HG02763 (cell line): ENCODE measurements at regions not wholly inside any gene's neighbourhood (a gene's known extent, or its start where the extent isn't known, plus 50 kb on each side); places are given as distances from the start of the nearest gene placed in this dataset.

Experiments
- ATAC-seq: cut with Tn5 transposase; IDR thresholded peaks from one replicate; pipeline ENCODE4 v1.9.1; 2021; ENCODE audit warnings: mild to moderate bottlenecking, moderate library complexity; ENCODE audit not compliant: unreplicated experiment

DNA sequence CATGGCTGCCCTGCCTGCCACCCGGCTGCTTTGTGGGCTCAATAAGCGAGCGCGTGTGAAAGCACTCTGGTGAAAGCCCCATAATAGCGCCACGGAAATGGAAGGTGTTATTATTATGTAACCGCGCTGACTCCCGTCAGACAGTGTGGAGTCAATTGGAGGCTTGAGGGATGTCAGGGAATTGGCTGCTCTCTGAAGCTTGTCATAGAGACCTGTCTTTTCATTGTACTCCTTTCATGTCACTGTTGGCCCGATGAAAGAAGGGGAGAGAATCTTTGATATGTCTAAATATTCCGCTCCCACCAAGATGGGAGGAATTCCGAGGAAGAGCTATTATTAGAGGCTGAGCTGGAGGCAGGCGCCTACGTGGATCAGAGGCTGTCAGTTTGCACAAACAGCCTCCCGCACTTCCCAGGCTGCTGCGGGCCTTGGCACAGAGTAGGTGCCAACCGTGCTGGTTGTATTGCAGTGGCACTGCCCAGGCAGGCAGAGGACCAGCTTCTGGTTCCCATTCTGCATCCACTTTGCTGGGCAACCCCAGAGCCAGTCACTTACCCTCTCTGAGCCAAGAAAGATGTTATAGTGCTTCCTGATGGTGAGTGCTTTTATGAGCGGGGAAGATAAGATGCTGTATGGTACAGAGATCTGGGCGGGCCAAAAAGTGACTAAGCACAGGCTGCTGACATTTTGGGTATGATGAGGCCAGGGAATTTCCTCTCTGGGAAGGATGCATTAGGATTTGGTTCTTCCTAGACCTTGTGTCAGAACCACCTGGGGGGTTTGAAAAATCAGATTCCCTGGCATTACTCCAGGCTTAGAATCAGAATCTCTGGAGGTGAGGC lies 151.4 kb downstream of the RPS24 start:
- ATAC-seq: no peak

DNA sequence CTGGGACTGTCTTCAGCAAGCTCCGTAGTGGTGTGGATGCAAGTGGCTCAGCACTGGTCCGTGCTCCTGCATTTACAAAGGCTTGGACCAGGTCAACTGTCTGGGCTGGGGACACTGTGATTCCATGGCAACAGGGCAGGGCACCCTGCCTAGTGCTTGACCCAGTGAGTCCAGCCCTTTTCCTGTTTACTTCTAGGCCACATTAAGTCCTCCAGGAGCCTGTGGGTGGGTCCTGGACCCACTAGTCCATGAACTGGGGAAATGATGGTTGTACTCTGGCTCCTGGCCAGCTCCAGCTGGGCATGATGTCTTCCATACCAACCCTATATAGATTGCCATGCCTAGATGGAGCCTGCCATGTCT lies 152.0 kb downstream of the RPS24 start:
- no peak for ATAC-seq

DNA sequence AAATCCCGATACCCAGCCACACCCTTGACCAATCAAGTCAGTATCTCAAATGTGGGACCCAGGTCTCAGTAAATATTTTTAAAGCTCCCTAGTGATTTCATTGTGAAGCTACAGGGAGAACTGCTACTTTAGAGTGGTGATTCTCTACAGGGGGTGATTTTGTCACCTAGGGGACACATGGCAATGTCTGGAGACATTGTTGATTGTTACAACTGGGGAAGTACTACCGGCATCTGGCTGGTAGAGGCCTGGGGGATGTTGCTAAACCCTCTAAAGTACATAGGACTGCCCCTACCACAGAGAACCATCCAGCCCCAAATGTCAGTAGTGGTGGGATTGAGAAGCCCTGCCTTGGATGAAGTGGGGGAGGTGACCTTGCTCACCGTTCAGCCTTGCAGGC lies 152.9 kb downstream of the RPS24 start:
- no peak for ATAC-seq

DNA sequence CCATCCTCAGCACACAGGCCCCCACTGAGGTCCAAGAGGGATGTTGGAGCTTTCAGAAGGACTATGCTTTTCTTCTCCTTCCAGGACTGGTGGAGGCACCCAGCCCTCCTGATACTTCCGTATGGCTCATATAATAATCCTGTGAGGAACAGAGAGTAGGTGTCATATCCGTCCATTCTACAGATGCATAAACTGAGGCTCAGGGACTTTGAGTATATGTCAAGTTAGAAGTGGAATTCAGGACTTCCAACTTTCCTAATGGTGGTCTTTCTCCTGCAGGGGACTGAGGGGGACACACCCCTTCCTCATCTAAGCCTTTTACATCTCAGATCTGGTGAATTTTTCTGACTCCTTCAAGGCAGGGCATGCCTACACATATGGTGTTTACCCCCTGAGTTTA lies 153.7 kb downstream of the RPS24 start:
- no peak for ATAC-seq

DNA sequence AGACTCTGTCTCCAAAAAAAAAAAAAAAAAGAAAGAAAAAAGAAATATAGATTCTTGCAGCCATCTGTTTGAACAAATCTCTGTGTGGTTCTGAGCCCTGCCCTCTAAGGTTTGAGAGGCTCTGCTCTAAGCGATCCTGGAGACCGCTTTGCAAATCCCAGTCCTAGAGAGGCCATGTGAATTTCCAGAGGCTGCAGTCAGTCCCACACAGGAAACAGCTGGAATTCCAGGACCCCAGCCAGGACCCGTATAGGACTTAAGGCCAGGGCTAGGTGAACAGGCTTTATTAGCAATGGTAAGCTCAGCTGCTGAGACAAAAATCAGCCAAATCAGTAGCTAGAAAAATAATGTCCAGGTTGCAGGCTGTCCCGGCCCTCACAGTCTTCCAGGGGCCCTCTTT lies 154.8 kb downstream of the RPS24 start:
- no peak for ATAC-seq

DNA sequence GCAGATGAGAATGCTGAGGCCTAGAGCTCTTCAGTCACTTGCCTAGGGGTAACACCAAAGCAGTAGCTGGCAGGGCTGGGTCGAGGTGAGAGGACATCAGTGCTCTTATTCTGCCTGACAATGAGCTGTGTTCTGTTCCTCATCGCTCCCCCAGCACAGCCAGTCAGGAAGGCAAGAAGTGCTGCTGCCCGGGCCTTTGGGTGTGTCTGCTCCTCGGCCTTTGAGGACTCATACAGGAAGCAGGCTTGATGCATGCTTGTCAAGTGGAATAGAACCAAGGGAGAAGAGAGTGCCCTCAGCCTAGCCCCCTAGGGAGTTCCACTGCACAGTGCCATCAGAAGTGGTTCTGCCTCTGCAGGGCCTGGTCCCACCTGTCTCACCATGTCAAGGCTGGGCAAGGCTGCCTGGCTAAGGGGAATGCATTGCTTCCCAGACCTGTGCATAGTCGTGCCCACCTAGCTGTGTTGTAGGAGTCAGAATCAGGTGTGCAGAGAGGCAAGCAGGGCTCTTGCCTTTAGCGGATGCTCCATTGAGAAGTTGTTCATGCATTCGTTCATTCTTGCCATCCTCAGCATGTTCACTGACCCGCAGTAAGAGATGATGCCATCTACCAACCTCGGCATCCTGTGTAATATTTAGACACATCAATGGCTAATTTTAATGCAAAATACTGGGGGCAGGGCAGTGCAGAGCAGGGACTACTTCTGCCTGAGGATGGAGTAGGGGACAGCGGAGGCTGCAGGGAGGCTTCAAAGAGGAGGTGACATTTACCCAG lies 156.6 kb downstream of the RPS24 start:
- no peak for ATAC-seq

DNA sequence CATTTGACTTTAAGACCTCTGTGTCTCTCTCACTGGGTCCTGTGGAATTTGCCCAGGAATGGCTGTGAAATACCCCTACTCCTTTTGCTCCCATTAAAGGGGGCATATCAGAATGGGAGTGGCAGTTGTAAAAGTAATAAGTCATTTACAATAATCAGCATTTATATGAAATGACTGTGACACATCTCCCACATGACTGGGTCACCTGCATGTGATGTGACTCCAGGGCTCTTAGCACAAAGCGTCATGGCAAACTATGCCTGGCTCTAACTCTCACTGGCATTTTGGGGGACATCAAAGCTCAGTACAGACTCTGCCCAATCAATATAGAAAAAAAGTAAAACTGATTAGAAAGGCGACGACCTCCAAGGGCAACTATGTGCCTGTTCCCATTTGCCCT lies 157.6 kb downstream of the RPS24 start:
- ATAC-seq: no peak

DNA sequence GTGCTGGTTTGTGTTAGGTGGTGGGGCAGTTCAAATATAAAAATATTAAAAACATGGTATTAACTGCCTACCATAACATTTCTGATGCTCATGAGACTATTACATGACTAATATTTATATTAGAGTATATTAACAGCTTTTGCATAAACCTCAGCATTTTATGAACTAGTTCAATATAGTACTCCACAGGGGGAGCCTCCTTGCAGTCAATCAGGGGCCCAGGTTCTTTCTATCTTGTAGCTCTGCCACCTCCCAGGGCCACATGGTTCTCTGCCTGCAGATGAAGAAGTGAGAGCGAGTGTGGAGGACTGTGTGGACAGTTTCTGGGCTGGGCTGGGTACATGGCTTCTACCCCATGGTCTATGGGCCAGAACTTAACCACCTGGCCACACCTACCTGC lies 159.5 kb downstream of the RPS24 start:
- no peak for ATAC-seq

DNA sequence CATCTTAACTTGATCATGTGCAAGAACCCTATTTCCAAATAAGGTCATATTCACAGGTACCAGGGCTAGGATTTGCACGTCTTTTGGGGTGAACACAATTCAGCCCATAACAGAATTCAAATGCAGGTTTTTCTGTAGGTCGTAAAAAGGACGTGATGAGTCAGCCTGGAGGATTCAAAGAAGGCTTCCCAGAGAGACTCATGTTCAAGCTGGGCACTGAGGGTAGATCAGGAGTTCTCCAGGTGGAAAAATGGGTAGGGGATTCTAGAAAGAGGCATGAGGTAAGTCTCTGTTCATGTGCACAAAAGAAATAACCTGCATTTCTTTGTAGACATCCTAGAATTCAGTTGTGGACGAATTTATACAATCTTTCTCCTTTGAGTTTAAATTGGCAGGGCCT lies 160.4 kb downstream of the RPS24 start:
- ATAC-seq: no peak

DNA sequence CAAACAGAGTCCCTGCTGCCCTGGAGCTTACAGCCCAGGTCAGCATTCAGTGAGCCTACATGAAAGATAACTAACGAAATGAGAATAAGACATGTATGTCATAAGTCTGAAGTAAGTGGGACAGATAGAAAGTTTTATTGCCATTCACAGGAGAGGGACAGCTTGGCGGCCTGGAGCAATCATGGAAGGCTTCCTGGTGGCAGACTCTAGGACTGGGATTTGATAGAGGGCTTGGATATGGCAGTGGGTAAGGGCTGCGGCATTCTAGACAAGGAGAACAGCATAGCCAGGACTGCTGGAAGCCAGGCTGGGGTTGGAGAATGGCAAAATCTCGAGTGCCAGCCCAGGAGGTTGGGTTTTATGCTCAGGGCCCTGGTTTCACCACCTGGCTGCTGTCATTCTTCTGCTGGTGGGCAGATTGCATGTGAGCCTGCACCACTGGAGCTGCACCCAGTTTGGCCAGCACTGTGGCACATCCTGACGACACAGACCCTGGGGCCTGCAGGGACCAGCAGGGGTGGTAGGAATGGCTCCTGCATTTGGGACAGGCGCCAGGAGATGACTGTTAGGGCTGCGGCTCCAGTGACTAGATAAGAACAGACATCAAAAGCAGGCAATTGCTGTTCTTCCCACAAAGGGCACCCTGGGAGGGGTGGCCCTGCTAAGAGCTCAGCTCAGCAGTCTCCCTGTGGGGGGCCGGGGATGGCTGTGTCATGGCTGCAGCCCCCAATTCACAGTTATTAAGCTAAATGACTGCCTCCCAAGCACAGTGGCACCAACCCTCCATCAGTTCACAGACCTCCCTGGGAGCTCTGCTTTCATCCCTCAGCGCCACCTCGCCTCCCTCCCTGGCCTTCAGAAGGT lies 161.1 kb downstream of the RPS24 start:
- ATAC-seq: no peak

DNA sequence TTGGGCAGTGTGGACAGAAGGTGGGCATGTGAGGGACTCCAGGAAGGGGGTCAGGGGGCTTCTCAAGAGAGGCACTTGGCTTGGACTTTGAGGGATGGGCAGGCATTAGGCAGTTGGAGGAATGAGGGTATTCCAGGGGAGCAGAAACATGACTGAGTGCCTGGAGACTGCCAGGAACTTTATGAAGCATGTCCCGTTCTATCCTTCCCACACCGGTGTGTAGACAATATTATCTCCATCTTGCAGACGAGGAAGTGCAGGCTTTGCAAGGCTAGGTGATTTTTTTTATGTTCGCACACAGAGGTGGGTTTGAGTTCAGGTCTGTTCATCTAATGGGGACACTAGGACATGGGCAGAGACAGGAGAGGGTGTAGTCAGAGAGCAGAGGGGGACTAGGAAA lies 162.7 kb downstream of the RPS24 start:
- no peak for ATAC-seq

DNA sequence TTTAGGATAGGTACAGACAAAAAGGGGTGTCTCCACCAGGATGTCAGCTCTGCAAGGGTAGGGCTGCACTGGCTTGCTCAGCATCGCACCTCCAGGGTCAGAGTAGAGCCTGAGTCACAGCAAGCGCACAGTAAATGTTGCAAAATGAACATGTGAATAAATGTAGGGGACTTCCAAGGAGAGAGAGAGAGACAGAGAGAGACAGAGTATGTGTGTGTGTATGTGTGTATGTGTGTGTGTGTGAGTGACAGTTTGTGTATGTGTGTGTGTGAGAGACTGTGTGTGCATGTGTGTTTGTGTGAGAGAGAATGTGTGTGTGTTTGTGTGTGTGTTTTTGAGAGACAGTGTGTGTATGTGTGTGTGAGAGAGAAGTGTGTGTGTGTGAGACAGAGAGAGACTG lies 163.3 kb downstream of the RPS24 start:
- no peak for ATAC-seq

DNA sequence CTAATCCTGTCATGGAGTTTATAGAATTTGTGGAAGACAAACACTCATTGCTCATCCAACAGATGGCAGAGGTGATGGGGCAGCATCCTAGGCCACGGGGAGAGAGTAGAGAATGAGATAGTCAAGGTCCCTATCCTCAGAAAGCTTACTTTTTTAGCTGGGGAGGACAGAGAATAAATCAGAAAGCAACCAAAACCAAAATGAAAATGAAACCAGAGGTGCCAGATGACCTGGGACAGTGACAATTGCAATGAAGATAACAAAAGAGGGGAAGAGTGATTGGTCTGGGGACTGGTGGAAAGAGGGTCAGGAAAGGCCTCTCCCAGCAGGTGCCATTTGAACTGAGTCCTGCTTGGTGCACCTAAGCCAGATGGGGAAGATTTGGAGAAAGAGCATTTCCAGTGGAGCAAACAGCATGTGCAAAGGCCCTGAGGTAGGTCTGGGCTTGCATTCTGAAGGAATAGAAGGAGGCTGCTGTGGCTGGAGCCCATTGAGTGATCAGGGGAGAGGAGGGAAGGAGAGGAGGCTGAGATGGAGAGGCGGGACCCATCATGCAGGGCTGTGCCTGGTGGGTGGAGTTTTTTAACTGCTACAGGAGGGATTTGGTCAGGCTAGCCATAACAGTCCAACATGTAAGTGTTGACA lies 164.1 kb downstream of the RPS24 start:
- ATAC-seq: no peak

DNA sequence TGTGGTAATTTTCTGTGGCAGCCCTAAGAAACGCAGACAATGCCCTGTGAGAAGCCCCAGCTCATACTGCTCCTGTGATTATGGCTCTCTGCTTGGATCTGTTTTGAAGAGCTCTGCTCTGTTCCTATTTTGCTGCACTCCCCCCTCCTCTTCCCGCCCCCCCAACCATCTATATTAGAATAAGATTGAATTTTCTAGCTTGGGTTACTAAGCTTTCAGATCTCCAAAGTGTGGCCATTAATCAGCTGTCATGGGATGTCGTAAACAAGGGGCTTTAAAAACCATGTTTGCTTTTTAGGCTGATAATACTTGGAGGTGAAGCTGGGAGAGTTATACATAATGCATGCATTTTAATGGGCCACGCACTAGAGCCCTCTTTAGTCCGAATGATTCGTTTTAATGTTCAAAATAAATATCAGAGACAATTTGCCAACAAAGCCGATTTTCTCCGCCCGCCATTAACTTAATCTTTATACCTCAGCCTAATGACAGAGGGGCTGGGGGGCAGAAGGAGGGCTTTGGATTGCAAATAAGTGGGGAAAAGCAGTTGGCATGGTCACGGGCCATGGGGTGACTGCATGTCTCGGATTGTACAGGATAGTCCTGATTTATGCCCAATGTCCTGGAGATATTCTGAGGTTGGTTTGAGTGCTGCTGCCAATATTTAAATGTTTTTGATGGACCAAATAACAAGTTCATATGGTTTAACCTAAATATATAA lies 165.5 kb downstream of the RPS24 start:
- no peak for ATAC-seq

DNA sequence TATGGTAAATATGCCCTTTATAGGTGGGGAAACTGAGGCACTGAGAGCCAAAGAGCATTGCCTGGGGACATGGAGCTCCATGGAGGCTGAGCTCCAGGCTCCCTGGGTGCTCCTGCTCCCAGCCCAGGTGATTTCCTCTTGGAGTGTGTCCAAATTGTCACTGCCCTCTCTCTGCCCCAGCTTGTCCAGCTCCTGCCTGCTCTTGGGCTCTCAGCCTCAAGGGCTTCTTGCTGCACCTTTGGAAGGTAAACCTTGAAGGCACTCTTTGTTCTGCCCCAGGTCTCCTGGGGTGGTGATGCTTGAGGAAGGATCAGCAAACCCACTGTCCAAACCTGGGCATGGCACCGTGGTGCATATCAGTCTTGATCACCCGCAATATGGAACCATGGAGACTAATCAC lies 166.1 kb downstream of the RPS24 start:
- ATAC-seq: no peak

DNA sequence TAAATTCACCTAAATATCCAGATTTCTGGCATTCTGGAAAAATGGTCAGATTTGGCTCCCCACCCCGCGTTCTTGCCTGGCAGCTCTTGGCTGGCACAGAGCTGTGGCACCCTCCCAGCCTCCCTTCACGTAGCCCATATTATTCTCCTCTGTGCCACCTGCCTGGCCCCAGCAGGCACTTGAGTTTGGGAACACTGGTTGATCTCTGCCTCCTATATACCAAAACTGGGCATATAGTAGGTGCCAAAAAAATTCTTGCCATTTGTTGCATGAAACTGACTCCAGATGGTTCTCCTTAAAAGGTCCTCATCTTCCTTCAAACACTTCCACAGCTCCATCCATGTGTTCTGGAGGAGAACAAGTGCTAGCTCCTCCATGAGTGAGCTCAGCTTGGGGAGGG lies 167.0 kb downstream of the RPS24 start:
- no peak for ATAC-seq

DNA sequence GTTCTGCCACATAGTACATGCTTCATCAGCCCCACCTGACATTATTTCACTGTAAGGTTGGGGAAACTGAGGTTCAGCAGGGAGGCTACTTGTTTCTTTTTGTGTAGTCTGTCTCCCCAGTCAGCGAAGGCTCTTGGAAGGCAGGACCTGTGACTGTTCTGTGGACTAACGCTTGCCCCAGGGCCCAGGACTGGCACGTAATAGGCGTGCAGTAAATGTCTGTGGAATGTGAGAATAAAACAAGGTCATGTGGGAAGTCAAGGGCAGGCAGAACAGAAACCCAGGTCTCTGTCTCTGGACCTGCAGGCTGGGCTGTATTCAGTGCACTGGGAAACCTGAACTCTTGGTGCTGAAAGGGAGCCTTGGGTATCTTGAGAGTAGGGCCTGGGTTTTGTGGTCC lies 168.7 kb downstream of the RPS24 start:
- ATAC-seq: no peak

DNA sequence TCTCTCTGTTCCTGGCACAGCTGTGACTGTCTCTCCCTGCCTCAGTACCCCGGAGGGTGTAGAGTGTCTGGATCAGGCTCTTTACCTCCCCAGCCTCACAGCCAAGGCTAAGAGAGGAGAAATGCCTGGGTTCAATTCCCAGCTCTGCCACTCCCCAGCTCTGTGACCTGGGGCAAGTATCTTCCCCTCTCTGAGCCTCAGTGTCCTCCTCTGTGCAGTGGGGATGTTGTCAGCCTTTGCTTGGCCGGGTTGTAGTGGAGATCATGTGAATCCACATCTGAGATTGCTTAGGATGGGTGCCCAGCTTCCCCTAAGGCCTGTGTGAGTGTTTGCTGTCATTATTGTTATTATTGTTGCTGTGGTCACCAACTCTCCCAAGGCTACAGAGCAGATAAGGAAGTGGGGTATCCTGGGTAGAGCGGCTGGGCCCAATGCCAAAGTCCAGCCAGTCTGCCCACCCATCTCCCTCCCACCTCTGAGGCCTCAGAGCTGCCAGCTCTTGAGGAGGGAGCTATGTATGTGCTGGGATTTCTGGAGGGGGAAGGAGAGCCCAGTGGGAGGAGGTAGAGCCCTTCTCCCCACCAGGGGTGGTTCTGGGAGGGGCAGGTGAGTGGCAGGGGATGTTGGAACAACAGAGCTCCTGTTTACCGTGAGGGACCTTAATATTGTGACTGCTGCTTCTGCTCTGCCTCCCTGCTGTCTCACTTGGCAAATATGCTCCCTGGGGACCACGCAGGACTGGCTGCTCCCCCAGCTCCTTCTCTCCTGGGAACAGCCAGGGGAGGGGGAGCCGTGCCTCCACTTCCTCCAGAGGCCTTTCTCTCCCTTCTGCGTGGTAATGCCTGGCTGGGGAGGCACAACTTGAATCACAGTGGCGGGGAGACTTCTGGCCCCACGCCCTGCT lies 170.5 kb downstream of the RPS24 start:
- ATAC-seq: no peak

DNA sequence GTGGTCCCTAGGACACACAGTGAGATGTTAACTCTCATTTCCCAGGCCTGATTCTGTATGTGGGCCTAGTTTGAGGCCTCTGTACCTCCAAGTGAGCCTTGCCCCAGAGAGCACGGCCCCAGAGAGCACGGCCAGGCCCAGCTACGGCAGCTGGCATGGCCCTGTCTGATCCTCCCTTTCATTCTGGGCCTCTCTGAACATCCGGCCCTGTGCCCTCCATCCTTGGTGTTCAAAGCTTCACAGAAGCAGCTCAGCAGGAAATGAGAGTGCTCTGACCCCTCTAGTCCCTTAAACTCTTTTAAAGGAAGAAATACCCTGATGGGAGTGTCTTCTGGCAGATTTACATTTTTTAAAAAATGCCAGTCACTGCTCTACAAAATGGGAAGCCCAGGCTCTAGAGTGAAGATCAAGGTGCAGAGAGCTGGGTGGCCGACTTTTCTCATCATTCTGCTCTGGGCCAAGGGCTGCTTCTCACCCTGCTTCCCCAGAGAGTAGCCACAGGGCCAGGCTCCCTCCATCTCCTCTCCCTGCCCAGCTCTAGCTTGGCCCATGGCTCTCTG lies 171.9 kb downstream of the RPS24 start:
- no peak for ATAC-seq
